Fibroblast of the aortic adventitia (primary cell): ENCODE measurements at regions not wholly inside any gene's neighbourhood (a gene's known extent, or its start where the extent isn't known, plus 50 kb on each side); places are given as distances from the start of the nearest gene placed in this dataset.

Source experiments
- DNase-seq: peaks from one replicate; pipeline ENCODE4 v3.0.0-alpha.2; 2010; ENCODE audit warnings: low read depth
- H3K4me3 ChIP-seq: 2 replicates; pipeline ENCODE4 v1.5.1; 2011; ENCODE audit warnings: low read depth, mild to moderate bottlenecking, control low read depth, low read length, moderate library complexity
- TF ChIP-seq, protein P1 (sequence below): IDR thresholded peaks from 2 replicates; pipeline ENCODE4 v1.5.1; 2011; ENCODE audit warnings: mild to moderate bottlenecking, low read length, control low read depth, inconsistent platforms; ENCODE audit not compliant: insufficient read depth

DNA sequence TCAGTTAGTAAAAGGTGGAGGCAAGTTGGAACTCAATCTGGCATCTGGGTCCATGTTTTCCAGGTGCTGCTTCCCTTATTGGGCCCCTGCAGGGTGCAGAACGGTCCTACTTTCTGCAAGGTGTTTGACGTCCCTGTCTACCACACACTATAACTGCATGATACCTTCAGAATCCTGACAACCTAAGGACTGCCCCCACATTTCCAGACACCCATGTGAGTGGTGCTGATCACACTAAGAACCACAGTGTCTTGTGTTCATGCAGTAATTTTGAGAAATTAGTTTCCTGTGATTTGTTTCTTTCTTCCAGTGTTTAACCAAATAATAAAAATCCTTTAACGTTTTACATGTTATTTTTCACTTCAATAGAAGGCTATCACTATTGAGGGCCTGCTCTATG is 121.1 kb upstream of the MDM1 start:
- no peak for DNase-seq
- no peak overlapping the region for H3K4me3 ChIP-seq
- TF ChIP-seq, protein P1, sequence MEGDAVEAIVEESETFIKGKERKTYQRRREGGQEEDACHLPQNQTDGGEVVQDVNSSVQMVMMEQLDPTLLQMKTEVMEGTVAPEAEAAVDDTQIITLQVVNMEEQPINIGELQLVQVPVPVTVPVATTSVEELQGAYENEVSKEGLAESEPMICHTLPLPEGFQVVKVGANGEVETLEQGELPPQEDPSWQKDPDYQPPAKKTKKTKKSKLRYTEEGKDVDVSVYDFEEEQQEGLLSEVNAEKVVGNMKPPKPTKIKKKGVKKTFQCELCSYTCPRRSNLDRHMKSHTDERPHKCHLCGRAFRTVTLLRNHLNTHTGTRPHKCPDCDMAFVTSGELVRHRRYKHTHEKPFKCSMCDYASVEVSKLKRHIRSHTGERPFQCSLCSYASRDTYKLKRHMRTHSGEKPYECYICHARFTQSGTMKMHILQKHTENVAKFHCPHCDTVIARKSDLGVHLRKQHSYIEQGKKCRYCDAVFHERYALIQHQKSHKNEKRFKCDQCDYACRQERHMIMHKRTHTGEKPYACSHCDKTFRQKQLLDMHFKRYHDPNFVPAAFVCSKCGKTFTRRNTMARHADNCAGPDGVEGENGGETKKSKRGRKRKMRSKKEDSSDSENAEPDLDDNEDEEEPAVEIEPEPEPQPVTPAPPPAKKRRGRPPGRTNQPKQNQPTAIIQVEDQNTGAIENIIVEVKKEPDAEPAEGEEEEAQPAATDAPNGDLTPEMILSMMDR, result no peak

DNA sequence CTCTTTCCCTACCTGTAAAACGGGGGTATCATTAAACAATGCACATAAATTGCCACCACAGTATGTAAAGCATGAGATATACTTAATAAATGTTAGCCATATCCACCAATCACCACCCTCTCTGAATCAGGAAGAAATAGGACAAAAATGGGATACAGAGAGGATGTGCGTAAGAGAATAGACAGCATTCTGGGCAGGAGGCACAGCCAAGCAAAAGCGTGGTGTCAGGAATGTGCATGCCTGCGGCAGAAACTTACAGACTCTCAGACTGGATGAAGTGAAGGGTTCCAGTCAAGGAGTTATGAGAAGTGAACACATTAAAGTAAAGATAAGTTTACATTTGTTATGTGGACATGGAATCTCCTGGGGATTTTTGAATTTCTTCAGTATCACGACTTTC is 121.7 kb upstream of the MDM1 start:
- peak; percentile 34 for DNase-seq
- no peak overlapping the region for H3K4me3 ChIP-seq
- TF ChIP-seq, protein P1, result no peak

DNA sequence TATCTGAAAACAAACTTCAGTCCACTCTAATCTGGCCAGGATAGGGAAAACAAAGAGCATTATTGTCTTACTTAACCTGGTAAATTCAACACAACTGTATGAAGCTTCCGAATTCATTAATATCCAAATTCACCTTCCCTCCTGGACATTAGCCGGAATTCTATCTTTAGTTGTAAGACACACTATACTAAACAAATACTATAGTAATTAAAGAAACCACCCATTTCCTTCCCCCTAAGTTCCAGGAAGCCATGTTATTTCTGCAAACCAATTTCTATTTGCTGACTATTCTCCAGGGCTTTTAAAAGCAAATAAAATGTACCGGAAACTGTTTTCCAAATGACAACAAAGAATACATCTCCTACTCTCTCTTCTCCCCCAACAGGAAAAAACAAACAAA is 122.7 kb upstream of the MDM1 start:
- TF ChIP-seq, protein P1, result no peak
- H3K4me3 ChIP-seq, result no peak overlapping the region
- DNase-seq, result no peak

DNA sequence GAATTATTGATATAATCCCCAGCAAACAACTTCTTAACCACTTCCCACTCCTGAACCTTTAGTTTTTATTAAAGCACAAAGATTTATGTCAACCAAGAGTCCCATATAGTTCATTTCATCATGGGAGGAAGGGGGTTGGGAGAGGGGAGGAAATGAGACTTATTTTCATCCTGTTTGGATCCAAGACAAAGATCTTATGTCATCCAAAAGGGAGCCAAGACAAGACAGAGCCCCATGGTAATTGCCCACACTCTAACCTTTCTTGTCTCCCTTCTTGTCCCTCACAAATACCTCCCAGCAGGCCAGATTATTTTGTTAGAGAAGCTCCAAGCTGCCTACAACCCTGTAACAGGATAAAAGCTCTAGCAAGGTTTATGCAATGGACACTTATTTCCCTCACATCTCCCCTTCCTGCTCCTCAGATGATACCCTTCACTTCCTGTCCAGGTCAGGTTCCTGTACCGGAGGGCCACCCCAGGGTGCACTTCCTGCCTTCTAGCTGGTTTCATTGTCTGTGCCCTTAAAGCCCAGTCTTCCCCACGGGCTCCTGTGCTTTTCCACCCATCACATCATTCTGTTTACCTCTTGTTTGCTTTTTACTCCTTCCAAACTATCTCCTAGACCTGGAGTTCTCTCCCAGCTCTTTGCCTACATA is 123.7 kb upstream of the MDM1 start:
- no peak overlapping the region for H3K4me3 ChIP-seq
- TF ChIP-seq, protein P1, result no peak
- no peak for DNase-seq

DNA sequence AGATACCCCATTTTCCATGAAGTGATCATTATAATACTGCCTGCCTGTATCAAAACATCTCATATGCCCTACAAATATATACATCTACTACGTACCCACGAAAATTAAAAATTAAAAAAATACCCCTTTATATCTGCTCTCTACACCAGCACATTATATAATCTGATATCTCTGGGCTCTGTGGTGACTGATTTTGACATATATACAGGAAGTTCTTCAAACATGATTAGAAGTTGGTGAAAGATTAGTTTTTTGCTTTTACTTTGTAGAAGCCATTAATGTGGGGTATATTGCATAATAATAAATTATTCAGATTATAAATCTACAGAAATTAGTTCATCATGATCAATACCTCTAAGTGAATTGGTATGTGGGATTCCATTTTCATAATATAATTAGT is 126.7 kb upstream of the MDM1 start:
- no peak for DNase-seq
- H3K4me3 ChIP-seq, result no peak overlapping the region
- TF ChIP-seq, protein P1, result no peak

DNA sequence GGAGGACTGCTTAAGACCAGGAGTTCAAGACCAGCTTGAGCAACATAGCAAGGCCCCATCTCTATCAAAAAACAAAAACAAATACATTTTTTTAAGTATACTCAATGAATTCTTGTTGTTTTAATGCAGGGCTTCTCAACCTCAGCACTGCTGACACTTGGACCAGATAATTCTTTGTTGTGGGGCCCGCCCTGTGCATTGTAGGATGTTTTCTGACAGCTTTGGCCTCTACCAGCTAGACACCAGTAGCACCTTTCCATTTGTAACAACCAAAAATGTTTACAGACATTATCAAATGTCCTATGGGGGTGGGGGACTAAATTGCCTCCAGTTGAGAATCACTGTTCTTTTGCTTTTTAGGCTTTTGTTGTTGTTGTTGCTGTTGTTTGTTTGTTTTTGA is 128.1 kb upstream of the MDM1 start:
- no peak for DNase-seq
- TF ChIP-seq, protein P1, result no peak
- no peak overlapping the region for H3K4me3 ChIP-seq

DNA sequence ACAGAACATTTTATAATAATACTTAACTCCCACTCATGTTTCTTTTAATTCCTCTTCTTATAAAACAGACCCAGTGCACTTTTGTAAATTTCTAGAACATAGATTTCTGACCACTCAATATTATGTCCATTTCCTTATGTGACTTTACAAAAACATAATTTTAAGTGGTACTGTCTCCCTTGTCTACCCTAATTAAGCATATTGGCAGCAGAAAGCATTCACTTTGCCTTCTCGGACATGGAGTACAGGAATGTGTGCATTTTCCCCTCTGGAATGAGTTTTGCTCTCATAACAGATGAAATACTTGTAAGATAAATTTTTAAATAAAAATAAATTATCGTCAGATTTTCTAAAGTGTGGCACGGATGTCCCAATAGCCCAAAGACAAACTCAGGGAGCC is 129.5 kb upstream of the MDM1 start:
- no peak overlapping the region for H3K4me3 ChIP-seq
- no peak for DNase-seq
- TF ChIP-seq, protein P1, result no peak
